ENCODE measurements at regions not wholly inside any gene's neighbourhood (a gene's known extent, or its start where the extent isn't known, plus 50 kb on each side); places are given as distances from the start of the nearest gene placed in this dataset.
"Not testable (repeated sequence)": the region's sequence is repeated elsewhere in the genome, so short reads cannot be mapped to it uniquely, and the experiment has no call there.

GRCh38 chr14:40398981-40399380, 966.7 kb upstream of the FBXO33 start:
- H3K4me3 Mint-ChIP-seq, result no peak overlapping the region
- no peaks in the 10 kb centered on the region for H3K27me3 Mint-ChIP-seq
- no peaks in the 10 kb centered on the region for H3K4me1 Mint-ChIP-seq (ENCODE audit: low read depth)
- no peaks in the 10 kb centered on the region for H3K36me3 Mint-ChIP-seq (ENCODE audit: low read depth)
- no peaks in the 10 kb centered on the region for H3K9me3 Mint-ChIP-seq
- H3K27ac Mint-ChIP-seq, result no peak overlapping the region

GRCh38 chr14:40394634-40395340, 962.6 kb upstream of the FBXO33 start:
- H3K36me3 Mint-ChIP-seq (ENCODE audit: low read depth), result no peaks in the 10 kb centered on the region
- H3K4me3 Mint-ChIP-seq, result no peak overlapping the region
- H3K9me3 Mint-ChIP-seq, result no peaks in the 10 kb centered on the region
- no peaks in the 10 kb centered on the region for H3K4me1 Mint-ChIP-seq (ENCODE audit: low read depth)
- no peaks in the 10 kb centered on the region for H3K27me3 Mint-ChIP-seq
- H3K27ac Mint-ChIP-seq, result no peak overlapping the region

- Mint-ChIP-seq H3K4me3 (no peak overlapping the region), H3K27me3 (no peaks in the 10 kb centered on the region), H3K4me1 (ENCODE audit: low read depth) (no peaks in the 10 kb centered on the region), H3K36me3 (ENCODE audit: low read depth) (no peaks in the 10 kb centered on the region), H3K9me3 (no peaks in the 10 kb centered on the region), H3K27ac (no peak overlapping the region)
Observed at GRCh38 chr14:40393143-40393542, 960.9 kb upstream of the FBXO33 start.

- Mint-ChIP-seq H3K27me3 (no peaks in the 10 kb centered on the region), H3K4me3 (no peak overlapping the region), H3K9me3 (peaks cover 4% of the 10 kb centered on the region), H3K4me1 (ENCODE audit: low read depth) (no peaks in the 10 kb centered on the region), H3K36me3 (ENCODE audit: low read depth) (no peaks in the 10 kb centered on the region), H3K27ac (no peak overlapping the region)
Observed at GRCh38 chr14:40386433-40386832, 954.2 kb upstream of the FBXO33 start.

- H3K4me3 Mint-ChIP-seq, result no peak overlapping the region
- no peaks in the 10 kb centered on the region for H3K9me3 Mint-ChIP-seq
- no peaks in the 10 kb centered on the region for H3K27me3 Mint-ChIP-seq
- no peaks in the 10 kb centered on the region for H3K4me1 Mint-ChIP-seq (ENCODE audit: low read depth)
- H3K27ac Mint-ChIP-seq, result no peak overlapping the region
- H3K36me3 Mint-ChIP-seq (ENCODE audit: low read depth), result no peaks in the 10 kb centered on the region
Observed at GRCh38 chr14:40374221-40374620, 942.0 kb upstream of the FBXO33 start.

- Mint-ChIP-seq H3K27me3 (no peaks in the 10 kb centered on the region), H3K27ac (no peak overlapping the region), H3K4me3 (no peak overlapping the region), H3K9me3 (no peaks in the 10 kb centered on the region), H3K36me3 (ENCODE audit: low read depth) (no peaks in the 10 kb centered on the region), H3K4me1 (ENCODE audit: low read depth) (no peaks in the 10 kb centered on the region)
Observed at GRCh38 chr14:40371011-40371410, 938.8 kb upstream of the FBXO33 start.

GRCh38 chr14:40368314-40368713, 936.1 kb upstream of the FBXO33 start:
- H3K27ac Mint-ChIP-seq, result no peak overlapping the region

GRCh38 chr14:40367717-40368116, 935.5 kb upstream of the FBXO33 start:
- peaks cover 4% of the 10 kb centered on the region for H3K4me1 Mint-ChIP-seq (ENCODE audit: low read depth)
- H3K36me3 Mint-ChIP-seq (ENCODE audit: low read depth), result no peaks in the 10 kb centered on the region
- no peak overlapping the region for H3K4me3 Mint-ChIP-seq
- H3K27me3 Mint-ChIP-seq, result no peaks in the 10 kb centered on the region
- H3K27ac Mint-ChIP-seq, result no peak overlapping the region
- H3K9me3 Mint-ChIP-seq, result peaks cover 3% of the 10 kb centered on the region

More at GRCh38 chr14:40368314-40368713, 936.1 kb upstream of the FBXO33 start:
- peaks cover 3% of the 10 kb centered on the region for H3K9me3 Mint-ChIP-seq
- no peaks in the 10 kb centered on the region for H3K36me3 Mint-ChIP-seq (ENCODE audit: low read depth)
- H3K27me3 Mint-ChIP-seq, result no peaks in the 10 kb centered on the region
- peaks cover 4% of the 10 kb centered on the region for H3K4me1 Mint-ChIP-seq (ENCODE audit: low read depth)
- H3K4me3 Mint-ChIP-seq, result no peak overlapping the region

GRCh38 chr14:40365305-40365704, 933.1 kb upstream of the FBXO33 start:
- Mint-ChIP-seq H3K4me3 (no peak overlapping the region), H3K9me3 (peaks cover 3% of the 10 kb centered on the region), H3K36me3 (ENCODE audit: low read depth) (no peaks in the 10 kb centered on the region), H3K27me3 (no peaks in the 10 kb centered on the region), H3K27ac (no peak overlapping the region), H3K4me1 (ENCODE audit: low read depth) (peaks cover 4% of the 10 kb centered on the region)

GRCh38 chr14:40362856-40363255, 930.6 kb upstream of the FBXO33 start:
- Mint-ChIP-seq H3K4me3 (no peak overlapping the region), H3K27ac (no peak overlapping the region), H3K36me3 (ENCODE audit: low read depth) (no peaks in the 10 kb centered on the region), H3K27me3 (no peaks in the 10 kb centered on the region), H3K4me1 (ENCODE audit: low read depth) (peaks cover 4% of the 10 kb centered on the region), H3K9me3 (peaks cover 6% of the 10 kb centered on the region)

GRCh38 chr14:40354754-40355153, 922.5 kb upstream of the FBXO33 start:
- H3K4me1 Mint-ChIP-seq (ENCODE audit: low read depth), result no peaks in the 10 kb centered on the region
- no peak overlapping the region for H3K27ac Mint-ChIP-seq

GRCh38 chr14:40348104-40348503, 915.9 kb upstream of the FBXO33 start:
- not testable (repeated sequence) for H3K27ac Mint-ChIP-seq; H3K4me3 Mint-ChIP-seq; H3K36me3 Mint-ChIP-seq (ENCODE audit: low read depth); H3K4me1 Mint-ChIP-seq (ENCODE audit: low read depth); H3K27me3 Mint-ChIP-seq; H3K9me3 Mint-ChIP-seq

More at GRCh38 chr14:40354754-40355153, 922.5 kb upstream of the FBXO33 start:
- H3K9me3 Mint-ChIP-seq, result peaks cover 3% of the 10 kb centered on the region
- H3K27me3 Mint-ChIP-seq, result no peaks in the 10 kb centered on the region
- H3K36me3 Mint-ChIP-seq (ENCODE audit: low read depth), result no peaks in the 10 kb centered on the region
- H3K4me3 Mint-ChIP-seq, result no peak overlapping the region

- no peaks in the 10 kb centered on the region for H3K27me3 Mint-ChIP-seq
- no peaks in the 10 kb centered on the region for H3K4me1 Mint-ChIP-seq (ENCODE audit: low read depth)
- no peak overlapping the region for H3K27ac Mint-ChIP-seq
- no peaks in the 10 kb centered on the region for H3K9me3 Mint-ChIP-seq
- no peak overlapping the region for H3K4me3 Mint-ChIP-seq
- H3K36me3 Mint-ChIP-seq (ENCODE audit: low read depth), result no peaks in the 10 kb centered on the region
Observed at GRCh38 chr14:40347675-40348074, 915.4 kb upstream of the FBXO33 start.

GRCh38 chr14:40346275-40346674, 914.0 kb upstream of the FBXO33 start:
- Mint-ChIP-seq H3K27me3 (no peaks in the 10 kb centered on the region), H3K9me3 (no peaks in the 10 kb centered on the region), H3K36me3 (ENCODE audit: low read depth) (no peaks in the 10 kb centered on the region), H3K4me3 (no peak overlapping the region), H3K4me1 (ENCODE audit: low read depth) (no peaks in the 10 kb centered on the region), H3K27ac (no peak overlapping the region)

- Mint-ChIP-seq H3K27ac (no peak overlapping the region), H3K27me3 (no peaks in the 10 kb centered on the region), H3K36me3 (ENCODE audit: low read depth) (no peaks in the 10 kb centered on the region), H3K4me1 (ENCODE audit: low read depth) (no peaks in the 10 kb centered on the region), H3K4me3 (no peak overlapping the region), H3K9me3 (no peaks in the 10 kb centered on the region)
Observed at GRCh38 chr14:40345334-40345733, 913.1 kb upstream of the FBXO33 start.

GRCh38 chr14:40340708-40341107, 908.5 kb upstream of the FBXO33 start:
- H3K27me3 Mint-ChIP-seq, result no peaks in the 10 kb centered on the region
- no peak overlapping the region for H3K27ac Mint-ChIP-seq
- peaks cover 4% of the 10 kb centered on the region for H3K9me3 Mint-ChIP-seq
- no peaks in the 10 kb centered on the region for H3K36me3 Mint-ChIP-seq (ENCODE audit: low read depth)
- H3K4me3 Mint-ChIP-seq, result no peak overlapping the region
- no peaks in the 10 kb centered on the region for H3K4me1 Mint-ChIP-seq (ENCODE audit: low read depth)
